Osteocyte (in vitro differentiated cells): ENCODE measurements at regions not wholly inside any gene's neighbourhood (a gene's known extent, or its start where the extent isn't known, plus 50 kb on each side); places are given as distances from the start of the nearest gene placed in this dataset.
"Not testable (repeated sequence)": the region's sequence is repeated elsewhere in the genome, so short reads cannot be mapped to it uniquely, and the experiment has no call there.

Source experiments
- DNase-seq: peaks from one replicate; pipeline ENCODE4 v3.0.0; 2021; ENCODE audit warnings: mixed read lengths; ENCODE audit not compliant: unreplicated experiment; ENCODE audit errors: extremely low spot score
- H3K27ac Mint-ChIP-seq: one replicate; pipeline ENCODE4 v1.8.0; 2021; ENCODE audit warnings: mild to moderate bottlenecking, mixed read lengths; ENCODE audit not compliant: unreplicated experiment
- H3K27me3 Mint-ChIP-seq: one replicate; pipeline ENCODE4 v1.8.0; 2021; ENCODE audit warnings: mixed read lengths; ENCODE audit not compliant: unreplicated experiment
- H3K36me3 Mint-ChIP-seq: one replicate; pipeline ENCODE4 v1.8.0; 2021; ENCODE audit warnings: mixed read lengths; ENCODE audit not compliant: unreplicated experiment
- H3K4me1 Mint-ChIP-seq: one replicate; pipeline ENCODE4 v1.8.0; 2021; ENCODE audit warnings: mixed read lengths; ENCODE audit not compliant: unreplicated experiment
- H3K4me3 Mint-ChIP-seq: one replicate; pipeline ENCODE4 v1.8.0; 2021; ENCODE audit warnings: mild to moderate bottlenecking, moderate library complexity, mixed read lengths; ENCODE audit not compliant: unreplicated experiment
- H3K9me3 Mint-ChIP-seq: one replicate; pipeline ENCODE4 v1.8.0; 2021; ENCODE audit warnings: mixed read lengths; ENCODE audit not compliant: unreplicated experiment
- TF ChIP-seq, protein P1 (sequence below): fragments of 200-600 bp; sonication (generic); IDR thresholded peaks from 2 replicates; pipeline ENCODE4 v1.5.0; 2021; ENCODE audit warnings: antibody characterized with exemption, mild to moderate bottlenecking, moderate library complexity

DNA sequence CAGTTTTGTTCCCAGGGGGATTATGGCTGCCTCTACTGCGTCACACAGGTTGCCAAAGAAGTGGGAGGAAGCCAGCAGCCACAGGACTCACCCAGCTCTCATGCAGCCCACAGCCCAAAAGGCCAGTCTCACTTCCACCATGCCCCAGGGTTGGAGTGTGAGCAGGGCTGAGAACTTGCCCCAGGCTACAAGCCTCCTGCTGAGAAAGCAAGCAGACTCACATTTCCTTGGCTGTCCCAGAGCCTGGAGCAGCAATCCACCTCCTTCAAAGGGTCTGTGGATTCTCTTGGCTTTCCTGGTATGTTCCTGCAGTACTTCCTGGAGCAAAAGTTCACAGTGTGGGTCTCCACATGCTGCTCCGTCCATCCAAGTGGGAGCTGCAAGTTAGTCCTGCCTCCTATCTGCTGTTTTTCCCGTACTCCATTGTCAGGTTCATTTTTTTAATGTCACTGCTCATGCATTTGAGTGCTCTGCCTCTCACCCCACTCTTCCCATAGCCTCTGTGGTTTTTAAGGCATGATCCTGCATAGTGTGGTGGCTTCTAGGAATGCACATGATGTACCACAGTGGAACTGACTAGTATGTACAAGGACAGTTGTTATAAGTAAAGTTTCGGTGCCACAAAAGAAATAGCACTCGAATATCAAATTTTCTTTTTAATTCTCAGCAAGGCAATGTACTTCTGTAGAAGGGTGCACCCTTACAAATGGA, 56.2 kb upstream of the ARHGEF7 start:
- DNase-seq: no peak
- Mint-ChIP-seq H3K27ac (no peak overlapping the region), H3K4me3 (no peak overlapping the region), H3K27me3 (peaks cover 41% of the 10 kb centered on the region), H3K9me3 (peaks cover 27% of the 10 kb centered on the region), H3K36me3 (peaks cover 8% of the 10 kb centered on the region), H3K4me1 (peaks cover 6% of the 10 kb centered on the region)
- TF ChIP-seq, protein P1, sequence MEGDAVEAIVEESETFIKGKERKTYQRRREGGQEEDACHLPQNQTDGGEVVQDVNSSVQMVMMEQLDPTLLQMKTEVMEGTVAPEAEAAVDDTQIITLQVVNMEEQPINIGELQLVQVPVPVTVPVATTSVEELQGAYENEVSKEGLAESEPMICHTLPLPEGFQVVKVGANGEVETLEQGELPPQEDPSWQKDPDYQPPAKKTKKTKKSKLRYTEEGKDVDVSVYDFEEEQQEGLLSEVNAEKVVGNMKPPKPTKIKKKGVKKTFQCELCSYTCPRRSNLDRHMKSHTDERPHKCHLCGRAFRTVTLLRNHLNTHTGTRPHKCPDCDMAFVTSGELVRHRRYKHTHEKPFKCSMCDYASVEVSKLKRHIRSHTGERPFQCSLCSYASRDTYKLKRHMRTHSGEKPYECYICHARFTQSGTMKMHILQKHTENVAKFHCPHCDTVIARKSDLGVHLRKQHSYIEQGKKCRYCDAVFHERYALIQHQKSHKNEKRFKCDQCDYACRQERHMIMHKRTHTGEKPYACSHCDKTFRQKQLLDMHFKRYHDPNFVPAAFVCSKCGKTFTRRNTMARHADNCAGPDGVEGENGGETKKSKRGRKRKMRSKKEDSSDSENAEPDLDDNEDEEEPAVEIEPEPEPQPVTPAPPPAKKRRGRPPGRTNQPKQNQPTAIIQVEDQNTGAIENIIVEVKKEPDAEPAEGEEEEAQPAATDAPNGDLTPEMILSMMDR: no peak

DNA sequence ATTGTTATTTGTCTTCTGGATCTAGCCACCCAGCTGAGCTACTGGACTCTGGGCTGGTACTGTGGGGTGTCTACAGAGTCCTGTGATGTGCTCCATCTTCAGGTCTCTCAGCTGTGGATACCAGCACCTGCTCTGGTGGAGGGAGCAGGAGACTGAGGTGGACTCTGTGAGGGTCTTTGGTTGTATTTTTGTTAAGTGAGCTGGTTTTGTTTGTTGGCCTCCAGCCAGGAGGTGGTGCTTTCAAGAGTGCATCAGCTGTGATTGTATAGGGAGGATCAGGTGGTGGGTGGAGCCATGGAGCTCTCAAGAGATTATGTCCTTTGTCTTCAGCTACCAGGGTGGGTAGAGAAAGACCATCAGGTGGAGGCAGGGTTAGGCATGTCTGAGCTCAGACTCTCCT, 56.8 kb upstream of the ARHGEF7 start:
- H3K27ac Mint-ChIP-seq, H3K4me1 Mint-ChIP-seq, DNase-seq, H3K4me3 Mint-ChIP-seq: not testable (repeated sequence)
- peaks cover 45% of the 10 kb centered on the region for H3K27me3 Mint-ChIP-seq
- peaks cover 30% of the 10 kb centered on the region for H3K9me3 Mint-ChIP-seq
- H3K36me3 Mint-ChIP-seq: peaks cover 11% of the 10 kb centered on the region

DNA sequence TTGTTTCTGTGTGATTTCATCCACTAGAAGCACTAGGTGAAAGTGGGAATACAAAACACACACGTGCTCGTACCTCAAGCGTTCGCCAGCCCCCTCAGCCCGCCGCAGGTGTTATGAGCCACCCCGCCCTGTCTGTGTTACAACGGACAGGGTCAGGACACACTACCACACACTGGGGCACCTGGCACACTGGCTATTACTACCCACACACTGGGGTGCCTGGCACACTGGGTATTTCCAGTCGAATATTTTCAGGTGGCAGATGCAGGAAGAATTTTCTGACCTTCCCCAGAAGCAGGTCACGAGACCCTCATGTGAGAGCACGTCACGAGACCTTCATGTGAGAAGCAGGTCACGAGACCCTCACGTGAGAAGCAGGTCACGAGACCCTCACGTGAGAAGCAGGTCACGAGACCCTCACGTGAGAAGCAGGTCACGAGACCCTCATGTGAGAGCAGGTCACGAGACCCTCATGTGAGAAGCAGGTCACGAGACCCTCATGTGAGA, 63.3 kb upstream of the ARHGEF7 start:
- DNase-seq, H3K4me3 Mint-ChIP-seq: not testable (repeated sequence)
- H3K4me1 Mint-ChIP-seq: peaks cover 12% of the 10 kb centered on the region

DNA sequence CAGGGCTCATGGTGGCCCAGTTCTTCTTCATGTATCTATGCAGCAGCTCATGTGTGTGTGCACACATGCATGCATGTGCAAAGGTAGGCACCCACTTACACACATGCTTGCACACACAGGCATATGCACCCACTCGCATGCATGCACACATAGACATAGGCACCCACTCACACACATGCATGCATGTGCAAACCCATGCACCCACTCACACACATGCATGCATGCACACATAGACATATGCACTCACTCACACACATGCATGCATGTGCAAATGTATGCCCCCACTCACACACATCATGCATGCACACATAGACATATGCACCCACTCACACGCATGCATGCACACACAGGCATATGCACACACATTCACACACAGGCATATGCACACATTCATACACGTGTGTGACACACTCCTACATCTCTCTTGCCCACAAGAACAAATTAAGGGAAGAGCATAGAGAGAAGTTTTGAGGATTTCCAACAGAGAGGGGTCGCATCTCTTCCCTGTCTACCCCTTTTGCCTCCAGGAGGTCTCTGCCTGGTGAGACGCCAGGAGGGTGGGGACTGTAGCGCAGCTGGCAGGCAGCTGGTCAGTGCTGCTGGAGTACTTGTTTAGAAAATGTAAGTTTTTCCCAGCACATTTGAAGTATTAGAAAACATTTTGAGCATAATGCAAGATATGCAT, 63.9 kb upstream of the ARHGEF7 start:
- TF ChIP-seq, protein P1: no peak

More for the DNA sequence above, 63.3 kb upstream of the ARHGEF7 start:
- H3K36me3 Mint-ChIP-seq, H3K27ac Mint-ChIP-seq: not testable (repeated sequence)
- H3K27me3 Mint-ChIP-seq: peaks cover 29% of the 10 kb centered on the region
- peaks cover 10% of the 10 kb centered on the region for H3K9me3 Mint-ChIP-seq

DNA sequence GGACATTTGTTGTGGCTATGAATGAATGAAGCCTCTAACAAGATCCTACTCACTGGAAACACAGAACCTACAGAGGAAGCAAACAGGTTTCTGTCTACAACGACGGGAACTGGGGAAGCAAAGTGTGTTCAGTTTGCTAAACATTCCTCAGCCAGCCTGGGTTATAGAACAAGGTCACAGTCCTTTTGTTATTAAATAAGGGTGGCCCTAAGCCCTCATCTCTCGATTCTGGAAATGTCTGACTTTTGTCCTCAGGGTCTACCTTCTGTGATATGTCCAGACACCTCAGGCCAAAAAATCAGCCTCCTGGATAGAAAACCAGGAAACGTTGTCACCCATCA, 64.6 kb upstream of the ARHGEF7 start:
- no peak overlapping the region for H3K27ac Mint-ChIP-seq

More for the DNA sequence above, 63.9 kb upstream of the ARHGEF7 start:
- H3K27me3 Mint-ChIP-seq: peaks cover 25% of the 10 kb centered on the region
- H3K9me3 Mint-ChIP-seq: peaks cover 10% of the 10 kb centered on the region
- no peak for DNase-seq
- peaks cover 14% of the 10 kb centered on the region for H3K4me1 Mint-ChIP-seq
- no peak overlapping the region for H3K27ac Mint-ChIP-seq
- no peak overlapping the region for H3K4me3 Mint-ChIP-seq
- peaks cover 3% of the 10 kb centered on the region for H3K36me3 Mint-ChIP-seq

More for the DNA sequence above, 64.6 kb upstream of the ARHGEF7 start:
- Mint-ChIP-seq H3K9me3 (peaks cover 10% of the 10 kb centered on the region), H3K36me3 (peaks cover 3% of the 10 kb centered on the region), H3K27me3 (peaks cover 18% of the 10 kb centered on the region), H3K4me3 (no peak overlapping the region), H3K4me1 (peaks cover 14% of the 10 kb centered on the region)
- no peak for DNase-seq
- TF ChIP-seq, protein P1: peak; percentile 2
